HL-60 (cell line): ENCODE measurements at regions not wholly inside any gene's neighbourhood (a gene's known extent, or its start where the extent isn't known, plus 50 kb on each side); places are given as distances from the start of the nearest gene placed in this dataset.

Source experiments
- GABPA ChIP-seq: IDR thresholded peaks from 2 replicates; pipeline ENCODE4 v1.6.1; 2012; ENCODE audit warnings: low read depth
- POLR2AphosphoS5 ChIP-seq: IDR thresholded peaks from 2 replicates; pipeline ENCODE4 v1.6.1; 2012; ENCODE audit warnings: low read depth
- REST ChIP-seq: IDR thresholded peaks from 2 replicates; pipeline ENCODE4 v1.6.1; 2012; ENCODE audit warnings: low read depth; ENCODE audit not compliant: insufficient replicate concordance
- TF ChIP-seq, protein P1 (sequence below): IDR thresholded peaks from one replicate; pipeline ENCODE4 v1.5.1; 2011; ENCODE audit warnings: low read length, control low read depth, inconsistent platforms; ENCODE audit not compliant: insufficient read depth

DNA sequence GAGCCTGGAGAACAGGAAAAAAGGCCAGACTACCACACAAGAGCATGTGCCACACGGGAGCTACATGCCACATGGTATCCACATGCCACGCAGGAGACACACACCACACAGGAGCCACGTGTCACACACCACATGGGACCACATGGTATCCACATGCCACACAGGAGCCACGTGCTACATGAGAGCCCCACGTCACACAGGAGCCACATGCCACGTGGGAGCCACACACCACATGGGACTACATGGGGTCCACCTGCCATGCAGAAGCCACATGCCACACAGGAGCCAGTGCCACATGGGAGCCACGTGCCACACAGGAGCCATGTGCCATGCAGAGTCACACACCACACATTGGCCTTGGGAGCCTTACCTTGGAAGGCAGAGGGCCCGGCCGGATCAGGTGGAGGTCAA lies 244.4 kb upstream of the PPP2R2D start:
- TF ChIP-seq, protein P1, sequence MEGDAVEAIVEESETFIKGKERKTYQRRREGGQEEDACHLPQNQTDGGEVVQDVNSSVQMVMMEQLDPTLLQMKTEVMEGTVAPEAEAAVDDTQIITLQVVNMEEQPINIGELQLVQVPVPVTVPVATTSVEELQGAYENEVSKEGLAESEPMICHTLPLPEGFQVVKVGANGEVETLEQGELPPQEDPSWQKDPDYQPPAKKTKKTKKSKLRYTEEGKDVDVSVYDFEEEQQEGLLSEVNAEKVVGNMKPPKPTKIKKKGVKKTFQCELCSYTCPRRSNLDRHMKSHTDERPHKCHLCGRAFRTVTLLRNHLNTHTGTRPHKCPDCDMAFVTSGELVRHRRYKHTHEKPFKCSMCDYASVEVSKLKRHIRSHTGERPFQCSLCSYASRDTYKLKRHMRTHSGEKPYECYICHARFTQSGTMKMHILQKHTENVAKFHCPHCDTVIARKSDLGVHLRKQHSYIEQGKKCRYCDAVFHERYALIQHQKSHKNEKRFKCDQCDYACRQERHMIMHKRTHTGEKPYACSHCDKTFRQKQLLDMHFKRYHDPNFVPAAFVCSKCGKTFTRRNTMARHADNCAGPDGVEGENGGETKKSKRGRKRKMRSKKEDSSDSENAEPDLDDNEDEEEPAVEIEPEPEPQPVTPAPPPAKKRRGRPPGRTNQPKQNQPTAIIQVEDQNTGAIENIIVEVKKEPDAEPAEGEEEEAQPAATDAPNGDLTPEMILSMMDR = no peak
- no peak for TF ChIP-seq REST
- TF ChIP-seq POLR2AphosphoS5 = no peak
- TF ChIP-seq GABPA = no peak
